H9 (cell line): ENCODE measurements at regions not wholly inside any gene's neighbourhood (a gene's known extent, or its start where the extent isn't known, plus 50 kb on each side); places are given as distances from the start of the nearest gene placed in this dataset.

Experiments
- DNase-seq: peaks from one replicate; pipeline ENCODE4 v3.0.0-alpha.2; 2017
- H2AFZ ChIP-seq: one replicate; pipeline ENCODE4 v1.6.1; 2013; ENCODE audit warnings: mild to moderate bottlenecking, low read length, control low read depth, moderate library complexity
- H2AK5ac ChIP-seq: 2 replicates; pipeline ENCODE4 v1.6.1; 2013; ENCODE audit warnings: low read length, control low read depth, mixed read lengths; ENCODE audit not compliant: insufficient read length
- H2BK120ac ChIP-seq: one replicate; pipeline ENCODE4 v1.6.1; 2013; ENCODE audit warnings: low read depth, mild to moderate bottlenecking, low read length, control low read depth, inconsistent platforms; ENCODE audit not compliant: poor library complexity, severe bottlenecking
- H2BK12ac ChIP-seq: 2 replicates; pipeline ENCODE4 v1.6.1; 2013; ENCODE audit warnings: low read length, control low read depth, mixed read lengths, low read depth; ENCODE audit not compliant: insufficient read length
- H2BK15ac ChIP-seq: 2 replicates; pipeline ENCODE4 v1.6.1; 2013; ENCODE audit warnings: low read depth, low read length, control low read depth
- H2BK20ac ChIP-seq: one replicate; pipeline ENCODE4 v1.6.1; 2013; ENCODE audit warnings: low read depth, mild to moderate bottlenecking, low read length, control low read depth, inconsistent platforms; ENCODE audit not compliant: poor library complexity, severe bottlenecking
- H2BK5ac ChIP-seq: 2 replicates; pipeline ENCODE4 v1.6.1; 2013; ENCODE audit warnings: low read length, control low read depth, mixed read lengths; ENCODE audit not compliant: insufficient read length
- H3K14ac ChIP-seq: 2 replicates; pipeline ENCODE4 v1.6.1; 2013; ENCODE audit warnings: low read length, control low read depth; ENCODE audit not compliant: insufficient read depth
- H3K18ac ChIP-seq: 2 replicates; pipeline ENCODE4 v1.6.1; 2013; ENCODE audit warnings: low read depth, mild to moderate bottlenecking, mixed read lengths, low read length, control low read depth; ENCODE audit not compliant: insufficient read length
- H3K23ac ChIP-seq: 2 replicates; pipeline ENCODE4 v1.6.1; 2013; ENCODE audit warnings: low read length, control low read depth, mixed read lengths, low read depth; ENCODE audit not compliant: insufficient read length
- H3K23me2 ChIP-seq: 2 replicates; pipeline ENCODE4 v1.6.1; 2013; ENCODE audit warnings: low read depth, mild to moderate bottlenecking, mixed read lengths, low read length, control low read depth; ENCODE audit not compliant: insufficient read length, poor library complexity, severe bottlenecking
- H3K27ac ChIP-seq: 2 replicates; pipeline ENCODE4 v1.5.1; 2013; ENCODE audit warnings: low read length, control low read depth, mixed read lengths, low read depth; ENCODE audit not compliant: insufficient read length
- H3K27me3 ChIP-seq: 2 replicates; pipeline ENCODE4 v1.6.1; 2013; ENCODE audit warnings: low read length, control low read depth, inconsistent platforms; ENCODE audit not compliant: insufficient read depth
- H3K4ac ChIP-seq: 2 replicates; pipeline ENCODE4 v1.6.1; 2013; ENCODE audit warnings: low read depth, mild to moderate bottlenecking, control low read depth, inconsistent platforms, low read length, moderate library complexity
- H3K4me1 ChIP-seq: 2 replicates; pipeline ENCODE4 v1.6.1; 2013; ENCODE audit warnings: low read length, control low read depth, inconsistent platforms; ENCODE audit not compliant: insufficient read depth
- H3K4me2 ChIP-seq: 2 replicates; pipeline ENCODE4 v1.6.1; 2013; ENCODE audit warnings: low read length, control low read depth, mixed read lengths; ENCODE audit not compliant: insufficient read length, insufficient read depth
- H3K56ac ChIP-seq: 2 replicates; pipeline ENCODE4 v1.6.1; 2013; ENCODE audit warnings: low read depth, mild to moderate bottlenecking, mixed read lengths, low read length, control low read depth; ENCODE audit not compliant: insufficient read length
- H3K79me1 ChIP-seq: 2 replicates; pipeline ENCODE4 v1.6.1; 2013; ENCODE audit warnings: low read depth, mild to moderate bottlenecking, moderate library complexity, low read length, control low read depth, inconsistent platforms; ENCODE audit not compliant: insufficient read depth, poor library complexity, severe bottlenecking
- H3K79me2 ChIP-seq: 2 replicates; pipeline ENCODE4 v1.6.1; 2013; ENCODE audit warnings: low read length, control low read depth, inconsistent platforms; ENCODE audit not compliant: insufficient read depth
- H3K9ac ChIP-seq: 2 replicates; pipeline ENCODE4 v1.6.1; 2013; ENCODE audit warnings: low read length, control low read depth, mixed read lengths; ENCODE audit not compliant: insufficient read length; ENCODE audit errors: extremely low read depth
- H3K9me3 ChIP-seq: one replicate; pipeline ENCODE4 v1.6.1; 2013; ENCODE audit warnings: low read depth, low read length, inconsistent platforms; ENCODE audit not compliant: control insufficient read depth
- H3T11ph ChIP-seq: one replicate; pipeline ENCODE4 v1.6.1; 2013; ENCODE audit warnings: mild to moderate bottlenecking, low read length, control low read depth, inconsistent platforms
- H4K20me1 ChIP-seq: one replicate; pipeline ENCODE4 v1.6.1; 2013; ENCODE audit not compliant: control insufficient read depth, insufficient read length, insufficient read depth
- H4K5ac ChIP-seq: 2 replicates; pipeline ENCODE4 v1.6.1; 2013; ENCODE audit warnings: low read depth, mild to moderate bottlenecking, mixed read lengths, low read length, control low read depth; ENCODE audit not compliant: insufficient read length
- H4K8ac ChIP-seq: replicated peaks from 2 replicates; pipeline ENCODE4 v1.6.1; 2013; ENCODE audit warnings: low read length, control low read depth, mixed read lengths, low read depth; ENCODE audit not compliant: insufficient read length
- H4K91ac ChIP-seq: 2 replicates; pipeline ENCODE4 v1.6.1; 2013; ENCODE audit warnings: low read depth, mild to moderate bottlenecking, moderate library complexity, mixed read lengths, low read length, control low read depth; ENCODE audit not compliant: insufficient read length
- H3K27ac Mint-ChIP-seq, 3 experiments: 2 replicates in 2 of 3; 3 replicates in 1 of 3; pipeline ENCODE4 v1.8.0; 2020 to 2021; ENCODE audit warnings: mixed read lengths in 3 of 3, mild to moderate bottlenecking in 1 of 3, moderate library complexity in 1 of 3
- H3K27me3 Mint-ChIP-seq: 2 replicates; pipeline ENCODE4 v1.8.0; 2021; ENCODE audit warnings: low read depth, mild to moderate bottlenecking, moderate library complexity, mixed read lengths
- H3K36me3 Mint-ChIP-seq, 3 experiments: 2 replicates in 2 of 3; 3 replicates in 1 of 3; pipeline ENCODE4 v1.8.0; 2020 to 2021; ENCODE audit warnings: low read depth in 3 of 3, mixed read lengths in 3 of 3; ENCODE audit not compliant: insufficient read depth in 1 of 3
- H3K4me1 Mint-ChIP-seq, 2 experiments: 2 replicates each; pipeline ENCODE4 v1.8.0; 2020; ENCODE audit warnings: mixed read lengths in 2 of 2
- H3K4me3 Mint-ChIP-seq, 2 experiments: 2 replicates in 1 of 2; 3 replicates in 1 of 2; pipeline ENCODE4 v1.8.0; 2020 to 2021; ENCODE audit warnings: mild to moderate bottlenecking in 2 of 2, mixed read lengths in 2 of 2, moderate library complexity in 1 of 2
- H3K9me3 Mint-ChIP-seq, 2 experiments: 2 replicates in 1 of 2; 3 replicates in 1 of 2; pipeline ENCODE4 v1.8.0; 2020; ENCODE audit warnings: mild to moderate bottlenecking in 2 of 2, mixed read lengths in 2 of 2, moderate library complexity in 1 of 2
- WGBS: extraction: QIAGEN DNeasy Blood & Tissue Kit; methylation state at CpG from one replicate; pipeline ENCODE4 v1.1.7; 2013; ENCODE audit warnings: missing lambda C conversion rate, low lambda C conversion rate, mixed read lengths; ENCODE audit not compliant: insufficient read length; ENCODE audit errors: extremely low coverage; 5-methylcytosine and 5-hydroxymethylcytosine counted together
- TF ChIP-seq, protein P1 (sequence below): fragments of 200-600 bp; sonication (generic); conservative IDR thresholded peaks from 3 replicates; pipeline ENCODE4 v1.8.0; 2021; ENCODE audit warnings: antibody characterized with exemption, mild to moderate bottlenecking

DNA sequence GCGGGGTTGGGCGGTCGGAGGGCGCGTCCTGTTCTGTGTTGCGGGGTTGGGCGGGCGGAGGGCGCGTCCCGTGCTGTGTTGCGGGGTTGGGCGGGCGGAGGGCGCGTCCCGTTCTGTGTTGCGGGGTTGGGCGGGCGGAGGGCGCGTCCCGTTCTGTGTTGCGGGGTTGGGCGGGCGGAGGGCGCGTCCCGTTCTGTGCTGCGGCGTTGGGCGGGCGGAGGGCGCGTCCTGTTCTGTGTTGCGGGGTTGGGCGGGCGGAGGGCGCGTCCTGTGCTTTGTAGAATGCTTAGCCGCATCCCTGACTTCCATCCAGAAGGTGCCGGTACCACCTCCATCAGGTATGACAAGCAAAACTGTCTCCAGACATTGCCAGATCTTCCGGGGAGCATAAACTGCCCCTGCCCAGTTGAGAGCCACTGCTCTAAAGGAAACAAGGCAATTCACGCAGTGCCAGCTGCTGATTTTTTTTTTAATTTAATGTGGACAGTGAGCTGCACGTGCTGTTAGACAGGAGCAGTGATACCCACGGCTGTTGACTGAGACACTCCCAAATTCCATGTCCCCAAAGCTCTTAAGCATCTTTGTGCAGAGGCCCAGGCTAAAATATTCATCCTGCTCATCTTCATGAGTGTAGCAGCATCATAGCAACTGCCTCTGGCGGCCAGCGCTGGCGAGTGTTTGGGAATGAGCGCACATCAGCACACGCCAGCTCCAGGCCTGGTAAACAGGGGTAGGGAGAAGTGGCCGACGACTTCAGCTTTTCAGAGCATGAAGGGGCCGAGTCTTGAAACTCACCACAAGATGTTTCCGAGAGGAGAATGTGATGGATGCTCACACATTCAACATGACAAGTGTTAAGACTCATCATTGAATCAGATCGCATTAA, 284.4 kb upstream of the CDH4 start:
- H3K27me3 ChIP-seq = no peaks in the 10 kb centered on the region; the same call in 1 of the 2 replicates
- no peak overlapping the region for H2BK12ac ChIP-seq
- H3K4ac ChIP-seq = no peak overlapping the region
- H3K4me1 ChIP-seq = no peaks in the 10 kb centered on the region
- Mint-ChIP-seq H3K36me3 (no peaks in the 10 kb centered on the region; a peak in 1 of 7 replicates), H3K27me3 (peaks cover 43% of the 10 kb centered on the region), H3K4me3 (no peak overlapping the region), H3K9me3 (no peaks in the 10 kb centered on the region), H3K4me1 (peaks cover 4 to 8% of the 10 kb centered on the region in 2 experiments; a peak in 3 of 4 replicates), H3K27ac (no peak overlapping the region)
- no peaks in the 10 kb centered on the region for H3K79me1 ChIP-seq
- no peak overlapping the region for H3K27ac ChIP-seq
- H4K91ac ChIP-seq = no peak overlapping the region
- H3T11ph ChIP-seq = no peak overlapping the region
- H3K56ac ChIP-seq = no peak overlapping the region
- no peak overlapping the region for H4K8ac ChIP-seq
- H2BK120ac ChIP-seq = no peak overlapping the region
- no peak overlapping the region for H3K9ac ChIP-seq
- no peak overlapping the region for H2AFZ ChIP-seq
- no peak overlapping the region for H2BK15ac ChIP-seq
- no peaks in the 10 kb centered on the region for H3K79me2 ChIP-seq
- no peak overlapping the region for H3K18ac ChIP-seq
- no peaks in the 10 kb centered on the region for H3K9me3 ChIP-seq
- WGBS = no CpG with 5 or more reads among the region's 56 CpGs
- no peak overlapping the region for H3K14ac ChIP-seq
- no peaks in the 10 kb centered on the region for H4K20me1 ChIP-seq
- H3K23me2 ChIP-seq = no peaks in the 10 kb centered on the region
- no peak overlapping the region for H2AK5ac ChIP-seq
- H3K4me2 ChIP-seq = no peak overlapping the region
- H2BK20ac ChIP-seq = no peak overlapping the region
- no peak overlapping the region for H3K23ac ChIP-seq
- no peak overlapping the region for H2BK5ac ChIP-seq
- H4K5ac ChIP-seq = no peak overlapping the region
- DNase-seq = no peak
- TF ChIP-seq, protein P1, sequence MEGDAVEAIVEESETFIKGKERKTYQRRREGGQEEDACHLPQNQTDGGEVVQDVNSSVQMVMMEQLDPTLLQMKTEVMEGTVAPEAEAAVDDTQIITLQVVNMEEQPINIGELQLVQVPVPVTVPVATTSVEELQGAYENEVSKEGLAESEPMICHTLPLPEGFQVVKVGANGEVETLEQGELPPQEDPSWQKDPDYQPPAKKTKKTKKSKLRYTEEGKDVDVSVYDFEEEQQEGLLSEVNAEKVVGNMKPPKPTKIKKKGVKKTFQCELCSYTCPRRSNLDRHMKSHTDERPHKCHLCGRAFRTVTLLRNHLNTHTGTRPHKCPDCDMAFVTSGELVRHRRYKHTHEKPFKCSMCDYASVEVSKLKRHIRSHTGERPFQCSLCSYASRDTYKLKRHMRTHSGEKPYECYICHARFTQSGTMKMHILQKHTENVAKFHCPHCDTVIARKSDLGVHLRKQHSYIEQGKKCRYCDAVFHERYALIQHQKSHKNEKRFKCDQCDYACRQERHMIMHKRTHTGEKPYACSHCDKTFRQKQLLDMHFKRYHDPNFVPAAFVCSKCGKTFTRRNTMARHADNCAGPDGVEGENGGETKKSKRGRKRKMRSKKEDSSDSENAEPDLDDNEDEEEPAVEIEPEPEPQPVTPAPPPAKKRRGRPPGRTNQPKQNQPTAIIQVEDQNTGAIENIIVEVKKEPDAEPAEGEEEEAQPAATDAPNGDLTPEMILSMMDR = no peak
